ENCODE measurements at regions not wholly inside any gene's neighbourhood (a gene's known extent, or its start where the extent isn't known, plus 50 kb on each side); places are given as distances from the start of the nearest gene placed in this dataset.

DNA sequence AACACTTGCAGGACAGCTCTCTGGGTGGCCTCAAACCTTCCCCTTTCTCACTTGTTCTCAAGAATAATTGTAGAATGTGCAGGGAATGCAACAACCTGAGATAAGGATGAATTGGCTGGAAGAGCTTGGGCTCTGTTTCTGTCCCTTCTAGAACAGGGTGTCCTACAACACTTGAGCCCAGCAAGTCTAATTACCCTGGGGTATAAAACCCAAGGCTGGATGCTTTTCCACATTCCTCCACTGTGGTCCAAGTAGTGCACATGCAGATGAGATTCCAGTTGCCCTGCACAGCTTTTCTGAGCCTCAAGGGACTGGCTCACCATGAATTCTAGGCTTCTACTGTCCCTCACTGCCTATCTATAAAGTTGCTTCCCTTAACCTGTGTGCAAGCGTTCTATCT is 140.8 kb upstream of the SPATS2L start:
- TF ChIP-seq, protein P1, sequence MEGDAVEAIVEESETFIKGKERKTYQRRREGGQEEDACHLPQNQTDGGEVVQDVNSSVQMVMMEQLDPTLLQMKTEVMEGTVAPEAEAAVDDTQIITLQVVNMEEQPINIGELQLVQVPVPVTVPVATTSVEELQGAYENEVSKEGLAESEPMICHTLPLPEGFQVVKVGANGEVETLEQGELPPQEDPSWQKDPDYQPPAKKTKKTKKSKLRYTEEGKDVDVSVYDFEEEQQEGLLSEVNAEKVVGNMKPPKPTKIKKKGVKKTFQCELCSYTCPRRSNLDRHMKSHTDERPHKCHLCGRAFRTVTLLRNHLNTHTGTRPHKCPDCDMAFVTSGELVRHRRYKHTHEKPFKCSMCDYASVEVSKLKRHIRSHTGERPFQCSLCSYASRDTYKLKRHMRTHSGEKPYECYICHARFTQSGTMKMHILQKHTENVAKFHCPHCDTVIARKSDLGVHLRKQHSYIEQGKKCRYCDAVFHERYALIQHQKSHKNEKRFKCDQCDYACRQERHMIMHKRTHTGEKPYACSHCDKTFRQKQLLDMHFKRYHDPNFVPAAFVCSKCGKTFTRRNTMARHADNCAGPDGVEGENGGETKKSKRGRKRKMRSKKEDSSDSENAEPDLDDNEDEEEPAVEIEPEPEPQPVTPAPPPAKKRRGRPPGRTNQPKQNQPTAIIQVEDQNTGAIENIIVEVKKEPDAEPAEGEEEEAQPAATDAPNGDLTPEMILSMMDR (IDR thresholded peaks at IDR 0.05): no peak
- TF ChIP-seq POLR2A (IDR thresholded peaks at IDR 0.05): no peak

All from uterus (tissue), 2 donors.